HG03175 (cell line): ENCODE measurements at regions not wholly inside any gene's neighbourhood (a gene's known extent, or its start where the extent isn't known, plus 50 kb on each side); places are given as distances from the start of the nearest gene placed in this dataset.

ENCODE experiments used
- ATAC-seq: cut with Tn5 transposase; IDR thresholded peaks from one replicate; pipeline ENCODE4 v1.9.1; 2021; ENCODE audit warnings: mild to moderate bottlenecking, moderate library complexity; ENCODE audit not compliant: unreplicated experiment

- ATAC-seq = no peak
These were observed 434.8 kb downstream of the LMO4 start for GRCh38 chr1:87763483-87763882.

GRCh38 chr1:87765057-87765680 is 436.5 kb downstream of the LMO4 start:
- ATAC-seq = no peak

- ATAC-seq = no peak
These were observed 437.0 kb downstream of the LMO4 start for GRCh38 chr1:87765681-87766070.

- ATAC-seq = no peak
These were observed 438.1 kb downstream of the LMO4 start for GRCh38 chr1:87766737-87767136.

- ATAC-seq = no peak
These were observed 450.2 kb downstream of the LMO4 start for GRCh38 chr1:87778896-87779295.

GRCh38 chr1:87781554-87781953 is 452.9 kb downstream of the LMO4 start:
- ATAC-seq = no peak

GRCh38 chr1:87783315-87783714 is 454.6 kb downstream of the LMO4 start:
- ATAC-seq = no peak

GRCh38 chr1:87785386-87785785 is 456.7 kb downstream of the LMO4 start:
- no peak for ATAC-seq

- ATAC-seq = no peak
These were observed 457.5 kb downstream of the LMO4 start for GRCh38 chr1:87786229-87786628.

- no peak for ATAC-seq
These were observed 458.3 kb downstream of the LMO4 start for GRCh38 chr1:87786861-87787545.

GRCh38 chr1:87787551-87787950 is 458.9 kb downstream of the LMO4 start:
- no peak for ATAC-seq

GRCh38 chr1:87790756-87791155 is 462.1 kb downstream of the LMO4 start:
- no peak for ATAC-seq

- no peak for ATAC-seq
These were observed 463.5 kb downstream of the LMO4 start for GRCh38 chr1:87791931-87792740.

- ATAC-seq = no peak
These were observed 466.3 kb downstream of the LMO4 start for GRCh38 chr1:87794788-87795614.

GRCh38 chr1:87795615-87796337 is 467.1 kb downstream of the LMO4 start:
- no peak for ATAC-seq

- no peak for ATAC-seq
These were observed 467.8 kb downstream of the LMO4 start for GRCh38 chr1:87796471-87796901.

GRCh38 chr1:87799451-87799850 is 470.8 kb downstream of the LMO4 start:
- no peak for ATAC-seq

GRCh38 chr1:87800006-87800405 is 471.3 kb downstream of the LMO4 start:
- ATAC-seq = no peak

- no peak for ATAC-seq
These were observed 474.7 kb downstream of the LMO4 start for GRCh38 chr1:87803375-87803774.

GRCh38 chr1:87804128-87804527 is 475.4 kb downstream of the LMO4 start:
- ATAC-seq = no peak
